ENCODE measurements at regions not wholly inside any gene's neighbourhood (a gene's known extent, or its start where the extent isn't known, plus 50 kb on each side); places are given as distances from the start of the nearest gene placed in this dataset.

DNA sequence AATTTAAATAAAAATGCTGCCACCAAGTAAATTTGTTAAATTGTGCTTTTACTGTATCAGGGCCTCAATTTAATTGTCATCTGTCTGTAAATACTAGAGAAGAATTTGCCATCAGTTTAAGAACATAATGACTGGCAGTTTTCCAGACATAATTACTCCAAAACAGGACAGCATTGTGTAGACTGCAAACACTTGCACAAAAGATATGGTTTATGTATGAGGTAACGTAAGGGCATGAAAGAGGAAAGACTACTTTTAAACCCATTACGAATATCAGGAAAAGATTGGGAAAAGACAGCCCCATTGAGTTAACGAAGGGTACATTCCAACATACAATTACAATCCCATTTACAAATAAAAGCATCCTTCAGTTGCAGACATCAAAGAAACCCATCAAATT lies 59.8 kb upstream of the KRR1 start (continued):
- no peak for TF ChIP-seq MXI1 (IDR thresholded peaks at IDR 0.05; ENCODE audit: low read depth, low read length)

DNA sequence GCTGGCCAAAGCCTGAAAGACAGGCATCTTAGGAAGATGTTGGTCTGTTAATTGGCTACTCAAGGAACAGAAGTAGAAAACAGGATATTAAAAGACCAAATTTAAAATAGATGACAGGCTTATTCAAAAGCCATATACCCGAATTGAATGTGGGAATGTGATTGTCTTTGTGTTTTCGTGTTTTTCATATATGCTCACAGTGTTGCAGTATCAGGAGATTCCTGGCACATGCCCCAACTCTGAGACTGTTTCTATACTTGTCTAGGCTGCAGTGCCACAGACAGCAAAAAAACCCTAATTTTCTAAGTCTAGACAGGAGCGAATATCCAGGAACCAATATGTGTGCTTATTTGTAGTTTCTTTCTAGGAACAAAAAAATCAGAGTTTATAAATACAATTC lies 57.4 kb upstream of the KRR1 start:
- H3K9ac ChIP-seq = no peak overlapping the region
- no peak overlapping the region for H3K27ac ChIP-seq (ENCODE audit: low read depth in 2 of 2, low read length in 1 of 2)
- H3K36me3 ChIP-seq (replicated peaks in 1 of 2; ENCODE audit: control insufficient read depth in 1 of 2, insufficient read depth in 2 of 2, low read length in 1 of 2) = no peaks in the 10 kb centered on the region
- H3K9me3 ChIP-seq = no peaks in the 10 kb centered on the region
- H3K27me3 ChIP-seq (ENCODE audit: insufficient read depth) = no peaks in the 10 kb centered on the region
- no peak overlapping the region for H2AFZ ChIP-seq (ENCODE audit: low read depth)
- ChIA-PET POLR2A (no interaction called here), CTCF (interaction anchor here (0.9 to 1.0 kb wide), 2 partner anchors 20 to 41 kb away, joined by 3 read pairs; no protein-coding TSS in a partner anchor)
- no peaks in the 10 kb centered on the region for H3K9me2 ChIP-seq
- 81% methylated on average over 3 of the region's 3 CpGs for WGBS (ENCODE audit: low lambda C conversion rate)
- H3K4me2 ChIP-seq = no peak overlapping the region
- no peaks in the 10 kb centered on the region for H3K79me2 ChIP-seq (ENCODE audit: insufficient read depth)
- TF ChIP-seq, protein P1, sequence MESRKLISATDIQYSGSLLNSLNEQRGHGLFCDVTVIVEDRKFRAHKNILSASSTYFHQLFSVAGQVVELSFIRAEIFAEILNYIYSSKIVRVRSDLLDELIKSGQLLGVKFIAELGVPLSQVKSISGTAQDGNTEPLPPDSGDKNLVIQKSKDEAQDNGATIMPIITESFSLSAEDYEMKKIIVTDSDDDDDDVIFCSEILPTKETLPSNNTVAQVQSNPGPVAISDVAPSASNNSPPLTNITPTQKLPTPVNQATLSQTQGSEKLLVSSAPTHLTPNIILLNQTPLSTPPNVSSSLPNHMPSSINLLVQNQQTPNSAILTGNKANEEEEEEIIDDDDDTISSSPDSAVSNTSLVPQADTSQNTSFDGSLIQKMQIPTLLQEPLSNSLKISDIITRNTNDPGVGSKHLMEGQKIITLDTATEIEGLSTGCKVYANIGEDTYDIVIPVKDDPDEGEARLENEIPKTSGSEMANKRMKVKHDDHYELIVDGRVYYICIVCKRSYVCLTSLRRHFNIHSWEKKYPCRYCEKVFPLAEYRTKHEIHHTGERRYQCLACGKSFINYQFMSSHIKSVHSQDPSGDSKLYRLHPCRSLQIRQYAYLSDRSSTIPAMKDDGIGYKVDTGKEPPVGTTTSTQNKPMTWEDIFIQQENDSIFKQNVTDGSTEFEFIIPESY (IDR thresholded peaks at IDR 0.05; ENCODE audit: borderline replicate concordance, low read depth) = no peak
- TF ChIP-seq, protein P2, sequence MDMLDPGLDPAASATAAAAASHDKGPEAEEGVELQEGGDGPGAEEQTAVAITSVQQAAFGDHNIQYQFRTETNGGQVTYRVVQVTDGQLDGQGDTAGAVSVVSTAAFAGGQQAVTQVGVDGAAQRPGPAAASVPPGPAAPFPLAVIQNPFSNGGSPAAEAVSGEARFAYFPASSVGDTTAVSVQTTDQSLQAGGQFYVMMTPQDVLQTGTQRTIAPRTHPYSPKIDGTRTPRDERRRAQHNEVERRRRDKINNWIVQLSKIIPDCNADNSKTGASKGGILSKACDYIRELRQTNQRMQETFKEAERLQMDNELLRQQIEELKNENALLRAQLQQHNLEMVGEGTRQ (IDR thresholded peaks at IDR 0.05; ENCODE audit: borderline replicate concordance, low read depth, low read length) = no peak
- no peaks in the 10 kb centered on the region for H3F3A ChIP-seq (replicated peaks; ENCODE audit: insufficient read depth)
- DNase-seq = no peak
- H4K20me1 ChIP-seq (ENCODE audit: insufficient read depth) = no peaks in the 10 kb centered on the region
- no peak overlapping the region for H3K4me3 ChIP-seq (ENCODE audit: low read depth in 2 of 2, low read length in 1 of 2)
- H3K4me1 ChIP-seq (ENCODE audit: control insufficient read depth in 1 of 2, insufficient read depth in 2 of 2, low read depth in 1 of 2, low read length in 1 of 2) = peaks cover 0 to 2% of the 10 kb centered on the region in 2 experiments; a peak in 1 of 4 replicates

DNA sequence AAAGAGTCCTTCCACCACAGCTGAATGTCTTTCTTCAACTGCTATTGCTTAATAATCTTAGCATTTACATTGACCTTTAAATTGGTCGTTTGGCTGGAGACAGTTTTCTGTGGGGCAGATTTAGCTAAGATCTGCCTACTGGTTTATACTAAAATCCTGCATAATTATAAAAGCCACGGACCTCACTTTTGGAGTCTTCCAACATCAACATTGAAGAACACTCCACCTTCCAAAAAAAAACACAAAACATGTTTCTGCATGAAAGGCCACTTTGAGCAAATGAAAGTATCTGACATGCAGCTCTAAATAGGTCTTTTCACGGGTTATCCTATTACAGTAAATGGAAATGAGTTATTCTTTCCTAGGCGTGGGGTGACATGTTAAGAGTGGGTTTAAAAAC lies 57.0 kb upstream of the KRR1 start:
- Histone ChIP-seq H3F3A (replicated peaks; ENCODE audit: insufficient read depth) (no peaks in the 10 kb centered on the region), H4K20me1 (ENCODE audit: insufficient read depth) (no peaks in the 10 kb centered on the region), H3K79me2 (ENCODE audit: insufficient read depth) (no peaks in the 10 kb centered on the region), H3K9ac (no peak overlapping the region), H3K9me2 (no peaks in the 10 kb centered on the region), H2AFZ (ENCODE audit: low read depth) (no peak overlapping the region), H3K4me2 (no peak overlapping the region), H3K4me3 (ENCODE audit: low read depth in 2 of 2, low read length in 1 of 2) (no peak overlapping the region), H3K36me3 (replicated peaks in 1 of 2; ENCODE audit: control insufficient read depth in 1 of 2, insufficient read depth in 2 of 2, low read length in 1 of 2) (no peaks in the 10 kb centered on the region), H3K9me3 (no peaks in the 10 kb centered on the region), H3K4me1 (ENCODE audit: control insufficient read depth in 1 of 2, insufficient read depth in 2 of 2, low read depth in 1 of 2, low read length in 1 of 2) (peaks cover 0 to 2% of the 10 kb centered on the region in 2 experiments; a peak in 1 of 4 replicates), H3K27ac (ENCODE audit: low read depth in 2 of 2, low read length in 1 of 2) (no peak overlapping the region), H3K27me3 (ENCODE audit: insufficient read depth) (no peaks in the 10 kb centered on the region)
- ChIA-PET POLR2A (no interaction called here), CTCF (interaction anchor here (0.8 to 1.2 kb wide), 4 partner anchors 17 to 469 kb away, joined by 3 to 4 read pairs (median 3); no protein-coding TSS in a partner anchor)
- WGBS (ENCODE audit: low lambda C conversion rate) = 74% methylated on average over 4 of the region's 4 CpGs
- no peak for DNase-seq
- TF ChIP-seq ELF1 (IDR thresholded peaks at IDR 0.05) = no peak
- no peak for TF ChIP-seq POLR2AphosphoS5 (IDR thresholded peaks at IDR 0.05; ENCODE audit: low read depth, low read length)
- no peak for TF ChIP-seq FOXJ3 (CRISPR knock-in tag; IDR thresholded peaks at IDR 0.05)
- TF ChIP-seq TEAD4 (IDR thresholded peaks at IDR 0.05; ENCODE audit: borderline replicate concordance, insufficient read depth) = no peak
- TF ChIP-seq TAF1 (IDR thresholded peaks at IDR 0.05; ENCODE audit: borderline replicate concordance, low read depth, low read length) = no peak
- TF ChIP-seq FOXM1 (IDR thresholded peaks at IDR 0.05; ENCODE audit: low read depth) = no peak
- TF ChIP-seq MXI1 (IDR thresholded peaks at IDR 0.05; ENCODE audit: low read depth, low read length) = no peak
- no peak for TF ChIP-seq CHD2 (IDR thresholded peaks at IDR 0.05; ENCODE audit: low read length, partially characterized antibody)
- TF ChIP-seq RXRA (IDR thresholded peaks at IDR 0.05; ENCODE audit: borderline replicate concordance, low read depth) = no peak
- TF ChIP-seq, protein P3, sequence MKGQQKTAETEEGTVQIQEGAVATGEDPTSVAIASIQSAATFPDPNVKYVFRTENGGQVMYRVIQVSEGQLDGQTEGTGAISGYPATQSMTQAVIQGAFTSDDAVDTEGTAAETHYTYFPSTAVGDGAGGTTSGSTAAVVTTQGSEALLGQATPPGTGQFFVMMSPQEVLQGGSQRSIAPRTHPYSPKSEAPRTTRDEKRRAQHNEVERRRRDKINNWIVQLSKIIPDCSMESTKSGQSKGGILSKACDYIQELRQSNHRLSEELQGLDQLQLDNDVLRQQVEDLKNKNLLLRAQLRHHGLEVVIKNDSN (IDR thresholded peaks at IDR 0.05; ENCODE audit: borderline replicate concordance, low read depth) = no peak
- no peak for TF ChIP-seq EZH2phosphoT487 (IDR thresholded peaks at IDR 0.05; ENCODE audit: borderline replicate concordance, low read depth)
- no peak for TF ChIP-seq YY1 (IDR thresholded peaks at IDR 0.05; ENCODE audit: low read depth)
- TF ChIP-seq JUND (IDR thresholded peaks at IDR 0.05) = no peak
- TF ChIP-seq, protein P4, sequence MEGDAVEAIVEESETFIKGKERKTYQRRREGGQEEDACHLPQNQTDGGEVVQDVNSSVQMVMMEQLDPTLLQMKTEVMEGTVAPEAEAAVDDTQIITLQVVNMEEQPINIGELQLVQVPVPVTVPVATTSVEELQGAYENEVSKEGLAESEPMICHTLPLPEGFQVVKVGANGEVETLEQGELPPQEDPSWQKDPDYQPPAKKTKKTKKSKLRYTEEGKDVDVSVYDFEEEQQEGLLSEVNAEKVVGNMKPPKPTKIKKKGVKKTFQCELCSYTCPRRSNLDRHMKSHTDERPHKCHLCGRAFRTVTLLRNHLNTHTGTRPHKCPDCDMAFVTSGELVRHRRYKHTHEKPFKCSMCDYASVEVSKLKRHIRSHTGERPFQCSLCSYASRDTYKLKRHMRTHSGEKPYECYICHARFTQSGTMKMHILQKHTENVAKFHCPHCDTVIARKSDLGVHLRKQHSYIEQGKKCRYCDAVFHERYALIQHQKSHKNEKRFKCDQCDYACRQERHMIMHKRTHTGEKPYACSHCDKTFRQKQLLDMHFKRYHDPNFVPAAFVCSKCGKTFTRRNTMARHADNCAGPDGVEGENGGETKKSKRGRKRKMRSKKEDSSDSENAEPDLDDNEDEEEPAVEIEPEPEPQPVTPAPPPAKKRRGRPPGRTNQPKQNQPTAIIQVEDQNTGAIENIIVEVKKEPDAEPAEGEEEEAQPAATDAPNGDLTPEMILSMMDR (IDR thresholded peaks at IDR 0.05) = no peak
- no peak for TF ChIP-seq GABPA (IDR thresholded peaks at IDR 0.05; ENCODE audit: low read depth)
- no peak for TF ChIP-seq RCOR1 (IDR thresholded peaks at IDR 0.05; ENCODE audit: low read length)
- no peak for TF ChIP-seq RAD21 (IDR thresholded peaks at IDR 0.05; ENCODE audit: low read length)
- TF ChIP-seq MEF2A (IDR thresholded peaks at IDR 0.05; ENCODE audit: borderline replicate concordance, low read depth) = no peak
- TF ChIP-seq EP300 (IDR thresholded peaks at IDR 0.05; ENCODE audit: borderline replicate concordance in 1 of 2, low read depth in 1 of 2, low read length in 1 of 2) = no peak
